ENCODE measurements at regions not wholly inside any gene's neighbourhood (a gene's known extent, or its start where the extent isn't known, plus 50 kb on each side); places are given as distances from the start of the nearest gene placed in this dataset.

- ATAC-seq: no peak
- no peak for DNase-seq
- no peaks in the 10 kb centered on the region for H3K4me1 Mint-ChIP-seq (ENCODE audit: low read depth)
- intact Hi-C loops (cut with micrococcal nuclease): no loop called here
- H3K4me3 Mint-ChIP-seq: no peak overlapping the region
- H3K36me3 Mint-ChIP-seq (ENCODE audit: low read depth): no peaks in the 10 kb centered on the region
- peaks cover 7% of the 10 kb centered on the region for H3K27me3 Mint-ChIP-seq
- no peak for TF ChIP-seq CTCF (IDR thresholded peaks at IDR 0.05)
- no peak overlapping the region for H3K27ac Mint-ChIP-seq
- ChIA-PET CTCF (no interaction called here), POLR2A (no interaction called here)
- H3K9me3 Mint-ChIP-seq: no peaks in the 10 kb centered on the region
These were observed 464.7 kb downstream of the DMRT2 start for GRCh38 chr9:1514776-1515363.

- no peak for DNase-seq
- ChIA-PET CTCF (no interaction called here), POLR2A (no interaction called here)
- Mint-ChIP-seq H3K9me3 (no peaks in the 10 kb centered on the region), H3K4me1 (ENCODE audit: low read depth) (no peaks in the 10 kb centered on the region), H3K36me3 (ENCODE audit: low read depth) (no peaks in the 10 kb centered on the region), H3K27ac (no peak overlapping the region), H3K27me3 (peaks cover 7% of the 10 kb centered on the region), H3K4me3 (no peak overlapping the region)
- no peak for ATAC-seq
- no peak for TF ChIP-seq CTCF (IDR thresholded peaks at IDR 0.05)
- intact Hi-C loops (cut with micrococcal nuclease): no loop called here
These were observed 465.4 kb downstream of the DMRT2 start for GRCh38 chr9:1515557-1515956.

DNA sequence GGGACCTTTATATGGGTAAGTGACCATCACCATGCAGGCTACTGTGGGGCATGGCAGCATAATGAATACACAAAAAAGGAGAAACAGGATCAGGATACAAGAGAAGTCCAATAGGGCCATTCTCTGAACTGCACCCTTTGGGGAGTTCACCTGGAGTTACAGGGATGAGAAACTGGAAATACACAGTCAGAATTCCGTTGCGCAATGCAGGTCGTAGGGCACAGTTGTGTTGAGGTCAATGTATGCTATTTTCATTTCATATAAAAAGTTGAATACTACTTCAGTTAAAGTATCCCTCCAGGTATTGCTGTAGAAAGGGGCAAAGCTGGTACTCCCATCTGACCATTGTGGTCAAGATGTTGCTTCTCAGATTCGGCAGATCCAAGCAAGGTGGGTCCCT, 471.4 kb downstream of the DMRT2 start:
- Mint-ChIP-seq H3K4me1 (ENCODE audit: low read depth) (no peaks in the 10 kb centered on the region), H3K9me3 (no peaks in the 10 kb centered on the region), H3K36me3 (ENCODE audit: low read depth) (no peaks in the 10 kb centered on the region), H3K27me3 (no peaks in the 10 kb centered on the region), H3K4me3 (no peak overlapping the region), H3K27ac (no peak overlapping the region)
- ATAC-seq (no peak), DNase-seq (no peak)
- CTCF ChIA-PET: no interaction called here
- POLR2A ChIA-PET: interaction anchor here (0.6 kb wide), 1 partner anchor 28 kb away, joined by 3 read pairs; no protein-coding TSS in a partner anchor
- intact Hi-C loops (cut with micrococcal nuclease): no loop called here
- TF ChIP-seq CTCF (IDR thresholded peaks at IDR 0.05): no peak

DNA sequence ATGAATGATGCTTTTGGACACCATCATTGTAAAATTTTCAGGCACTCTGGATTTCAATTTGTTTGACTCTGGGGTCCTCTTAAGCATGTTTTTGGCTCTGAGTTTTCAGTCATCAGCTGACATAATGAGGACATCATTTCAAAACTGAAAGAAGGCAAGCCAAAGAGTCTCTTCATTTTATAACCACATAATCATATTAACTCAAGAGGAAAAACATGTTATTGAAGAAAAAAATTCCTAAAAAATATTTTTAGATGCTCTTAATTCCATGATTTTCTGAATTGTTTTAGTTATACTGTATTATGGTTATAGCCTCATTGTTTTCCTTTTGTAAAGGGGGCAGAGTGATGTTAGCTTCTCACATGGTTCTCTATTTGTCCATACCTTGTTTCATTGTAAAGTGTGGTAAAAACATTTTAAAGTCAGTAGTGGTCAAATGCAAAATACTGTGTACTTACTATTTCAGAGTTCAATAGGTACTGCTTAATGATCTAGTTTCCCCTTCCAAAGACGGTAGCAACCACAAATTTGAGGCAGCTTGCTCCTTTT, 472.1 kb downstream of the DMRT2 start:
- H3K4me1 Mint-ChIP-seq (ENCODE audit: low read depth): no peaks in the 10 kb centered on the region
- no peaks in the 10 kb centered on the region for H3K9me3 Mint-ChIP-seq
- intact Hi-C loops (cut with micrococcal nuclease): no loop called here
- no peak for ATAC-seq
- TF ChIP-seq CTCF (IDR thresholded peaks at IDR 0.05): no peak
- POLR2A ChIA-PET: no interaction called here
- no peak overlapping the region for H3K4me3 Mint-ChIP-seq
- H3K36me3 Mint-ChIP-seq (ENCODE audit: low read depth): no peaks in the 10 kb centered on the region
- CTCF ChIA-PET: no interaction called here
- H3K27ac Mint-ChIP-seq: no peak overlapping the region
- no peak for DNase-seq
- peaks cover under 1% of the 10 kb centered on the region for H3K27me3 Mint-ChIP-seq

- no peak for DNase-seq
- CTCF ChIA-PET: no interaction called here
- Mint-ChIP-seq H3K9me3 (no peaks in the 10 kb centered on the region), H3K36me3 (ENCODE audit: low read depth) (no peaks in the 10 kb centered on the region), H3K27me3 (peaks cover 2% of the 10 kb centered on the region), H3K4me3 (no peak overlapping the region), H3K4me1 (ENCODE audit: low read depth) (no peaks in the 10 kb centered on the region), H3K27ac (no peak overlapping the region)
- ATAC-seq: no peak
- intact Hi-C loops (cut with micrococcal nuclease): no loop called here
- TF ChIP-seq CTCF (IDR thresholded peaks at IDR 0.05): no peak
- POLR2A ChIA-PET: no interaction called here
These were observed 478.3 kb downstream of the DMRT2 start for GRCh38 chr9:1528456-1528855.
